ENCODE measurements at regions not wholly inside any gene's neighbourhood (a gene's known extent, or its start where the extent isn't known, plus 50 kb on each side); places are given as distances from the start of the nearest gene placed in this dataset.

DNA sequence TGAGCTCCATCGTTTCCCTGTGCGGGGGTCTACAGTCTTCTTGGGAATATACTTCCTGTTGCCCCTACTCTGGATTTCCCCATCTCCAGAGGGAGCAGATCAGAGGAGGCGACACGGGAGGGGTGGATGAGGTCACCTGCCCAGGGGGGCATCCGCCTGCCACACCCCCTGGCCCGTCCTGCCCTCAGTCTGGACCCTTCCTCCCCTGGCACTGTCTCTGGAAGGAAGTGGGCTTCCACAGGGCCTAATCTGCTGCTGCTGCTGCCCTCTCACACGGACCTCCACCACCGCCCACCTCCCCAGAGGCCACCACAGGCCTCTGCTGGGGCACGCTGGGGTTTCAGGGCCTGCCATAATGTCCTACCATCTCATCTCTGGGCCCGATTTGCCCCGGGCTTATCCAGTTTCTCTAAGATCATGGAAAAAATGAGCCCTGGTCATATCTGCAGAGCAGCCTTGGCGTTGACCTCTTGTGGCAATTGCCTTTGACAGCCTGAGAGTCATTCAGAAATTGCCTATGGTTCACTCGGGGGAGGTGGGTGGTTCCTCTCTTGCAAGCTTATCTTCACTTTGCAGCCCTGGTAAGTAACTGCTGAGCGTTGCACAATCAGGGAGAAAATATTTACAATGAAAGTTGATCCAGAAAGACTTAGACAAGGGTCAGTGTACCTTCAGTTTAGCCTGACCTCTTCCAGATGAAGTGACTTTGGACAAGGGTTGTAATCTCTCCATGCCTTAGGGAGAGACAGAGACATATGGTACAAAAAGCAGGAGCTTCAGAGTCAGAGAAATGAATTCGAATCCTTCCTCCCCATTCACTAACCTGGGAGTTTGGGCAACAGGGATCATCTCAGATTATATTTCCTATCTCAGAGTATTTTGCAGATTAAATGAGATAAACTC, 252.4 kb downstream of the TOMM20 start (continued):
- TF ChIP-seq KLF13 (CRISPR knock-in tag; IDR thresholded peaks at IDR 0.05) (no peak), STAT5B (CRISPR knock-in tag; IDR thresholded peaks at IDR 0.05) (no peak), SATB2 (CRISPR knock-in tag; IDR thresholded peaks at IDR 0.05) (0 out of 2 replicates have a peak, but pooled peaks have one; percentile 15), NR2F2 (IDR thresholded peaks at IDR 0.05; ENCODE audit: borderline replicate concordance, low read depth) (peak; percentile 95), ZEB1 (IDR thresholded peaks at IDR 0.05; ENCODE audit: insufficient replicate concordance, low read depth) (peak; percentile 79), HES4 (CRISPR knock-in tag; IDR thresholded peaks at IDR 0.05; ENCODE audit: borderline replicate concordance) (no peak), KAT7 (CRISPR knock-in tag; IDR thresholded peaks at IDR 0.05; ENCODE audit: borderline replicate concordance) (0 out of 2 replicates have a peak, but pooled peaks have one; percentile 31), ZNF7 (CRISPR knock-in tag; IDR thresholded peaks at IDR 0.05) (peak; percentile 4; the same call in 1 of the 2 replicates), BORCS8-MEF2B (CRISPR knock-in tag; IDR thresholded peaks at IDR 0.05) (peak; percentile 61; the same call in 1 of the 2 replicates), ZBTB39 (CRISPR knock-in tag; IDR thresholded peaks at IDR 0.05) (0 out of 2 replicates have a peak, but pooled peaks have one; percentile 65), ZNF788 (CRISPR knock-in tag; IDR thresholded peaks at IDR 0.05; ENCODE audit: borderline replicate concordance) (peak; percentile 78; the same call in 1 of the 2 replicates), SUZ12 (IDR thresholded peaks at IDR 0.05; ENCODE audit: low read depth, low read length) (no peak), NR2C2 (CRISPR knock-in tag; IDR thresholded peaks at IDR 0.05; ENCODE audit: borderline replicate concordance) (peak; percentile 88), SAFB2 (CRISPR knock-in tag; IDR thresholded peaks at IDR 0.05; ENCODE audit: borderline replicate concordance, low read depth) (peak; percentile 26; the same call in 1 of the 2 replicates), RFXANK (CRISPR knock-in tag; IDR thresholded peaks at IDR 0.05) (no peak), NR1H2 (CRISPR knock-in tag; IDR thresholded peaks at IDR 0.05; ENCODE audit: borderline replicate concordance, low read depth) (peak; percentile 54; the same call in 1 of the 2 replicates), AHR (CRISPR knock-in tag; IDR thresholded peaks at IDR 0.05) (peak; percentile 33; the same call in 1 of the 2 replicates), MAX (IDR thresholded peaks at IDR 0.05) (peak; percentile 64)
- TF ChIP-seq, protein P1, sequence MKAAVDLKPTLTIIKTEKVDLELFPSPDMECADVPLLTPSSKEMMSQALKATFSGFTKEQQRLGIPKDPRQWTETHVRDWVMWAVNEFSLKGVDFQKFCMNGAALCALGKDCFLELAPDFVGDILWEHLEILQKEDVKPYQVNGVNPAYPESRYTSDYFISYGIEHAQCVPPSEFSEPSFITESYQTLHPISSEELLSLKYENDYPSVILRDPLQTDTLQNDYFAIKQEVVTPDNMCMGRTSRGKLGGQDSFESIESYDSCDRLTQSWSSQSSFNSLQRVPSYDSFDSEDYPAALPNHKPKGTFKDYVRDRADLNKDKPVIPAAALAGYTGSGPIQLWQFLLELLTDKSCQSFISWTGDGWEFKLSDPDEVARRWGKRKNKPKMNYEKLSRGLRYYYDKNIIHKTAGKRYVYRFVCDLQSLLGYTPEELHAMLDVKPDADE (CRISPR knock-in tag; IDR thresholded peaks at IDR 0.05), result no peak
- TF ChIP-seq, protein P2, sequence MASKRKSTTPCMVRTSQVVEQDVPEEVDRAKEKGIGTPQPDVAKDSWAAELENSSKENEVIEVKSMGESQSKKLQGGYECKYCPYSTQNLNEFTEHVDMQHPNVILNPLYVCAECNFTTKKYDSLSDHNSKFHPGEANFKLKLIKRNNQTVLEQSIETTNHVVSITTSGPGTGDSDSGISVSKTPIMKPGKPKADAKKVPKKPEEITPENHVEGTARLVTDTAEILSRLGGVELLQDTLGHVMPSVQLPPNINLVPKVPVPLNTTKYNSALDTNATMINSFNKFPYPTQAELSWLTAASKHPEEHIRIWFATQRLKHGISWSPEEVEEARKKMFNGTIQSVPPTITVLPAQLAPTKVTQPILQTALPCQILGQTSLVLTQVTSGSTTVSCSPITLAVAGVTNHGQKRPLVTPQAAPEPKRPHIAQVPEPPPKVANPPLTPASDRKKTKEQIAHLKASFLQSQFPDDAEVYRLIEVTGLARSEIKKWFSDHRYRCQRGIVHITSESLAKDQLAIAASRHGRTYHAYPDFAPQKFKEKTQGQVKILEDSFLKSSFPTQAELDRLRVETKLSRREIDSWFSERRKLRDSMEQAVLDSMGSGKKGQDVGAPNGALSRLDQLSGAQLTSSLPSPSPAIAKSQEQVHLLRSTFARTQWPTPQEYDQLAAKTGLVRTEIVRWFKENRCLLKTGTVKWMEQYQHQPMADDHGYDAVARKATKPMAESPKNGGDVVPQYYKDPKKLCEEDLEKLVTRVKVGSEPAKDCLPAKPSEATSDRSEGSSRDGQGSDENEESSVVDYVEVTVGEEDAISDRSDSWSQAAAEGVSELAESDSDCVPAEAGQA (IDR thresholded peaks at IDR 0.05; ENCODE audit: low read depth), result no peak
- TF ChIP-seq, protein P2 (CRISPR knock-in tag; IDR thresholded peaks at IDR 0.05; ENCODE audit: borderline replicate concordance), result peak; percentile 44; the same call in 1 of the 2 replicates
